HL-60 (cell line): ENCODE measurements at regions not wholly inside any gene's neighbourhood (a gene's known extent, or its start where the extent isn't known, plus 50 kb on each side); places are given as distances from the start of the nearest gene placed in this dataset.

Experiments used
- POLR2AphosphoS5 ChIP-seq: IDR thresholded peaks from 2 replicates; pipeline ENCODE4 v1.6.1; 2012; ENCODE audit warnings: low read depth
- TF ChIP-seq, protein P1 (sequence below): IDR thresholded peaks from one replicate; pipeline ENCODE4 v1.5.1; 2011; ENCODE audit warnings: low read length, control low read depth, inconsistent platforms; ENCODE audit not compliant: insufficient read depth
- TF ChIP-seq, protein P2 (sequence below): IDR thresholded peaks from 2 replicates; pipeline ENCODE4 v1.6.1; 2012; ENCODE audit warnings: low read depth; ENCODE audit not compliant: insufficient replicate concordance

- TF ChIP-seq, protein P1, sequence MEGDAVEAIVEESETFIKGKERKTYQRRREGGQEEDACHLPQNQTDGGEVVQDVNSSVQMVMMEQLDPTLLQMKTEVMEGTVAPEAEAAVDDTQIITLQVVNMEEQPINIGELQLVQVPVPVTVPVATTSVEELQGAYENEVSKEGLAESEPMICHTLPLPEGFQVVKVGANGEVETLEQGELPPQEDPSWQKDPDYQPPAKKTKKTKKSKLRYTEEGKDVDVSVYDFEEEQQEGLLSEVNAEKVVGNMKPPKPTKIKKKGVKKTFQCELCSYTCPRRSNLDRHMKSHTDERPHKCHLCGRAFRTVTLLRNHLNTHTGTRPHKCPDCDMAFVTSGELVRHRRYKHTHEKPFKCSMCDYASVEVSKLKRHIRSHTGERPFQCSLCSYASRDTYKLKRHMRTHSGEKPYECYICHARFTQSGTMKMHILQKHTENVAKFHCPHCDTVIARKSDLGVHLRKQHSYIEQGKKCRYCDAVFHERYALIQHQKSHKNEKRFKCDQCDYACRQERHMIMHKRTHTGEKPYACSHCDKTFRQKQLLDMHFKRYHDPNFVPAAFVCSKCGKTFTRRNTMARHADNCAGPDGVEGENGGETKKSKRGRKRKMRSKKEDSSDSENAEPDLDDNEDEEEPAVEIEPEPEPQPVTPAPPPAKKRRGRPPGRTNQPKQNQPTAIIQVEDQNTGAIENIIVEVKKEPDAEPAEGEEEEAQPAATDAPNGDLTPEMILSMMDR: no peak
- TF ChIP-seq, protein P2, sequence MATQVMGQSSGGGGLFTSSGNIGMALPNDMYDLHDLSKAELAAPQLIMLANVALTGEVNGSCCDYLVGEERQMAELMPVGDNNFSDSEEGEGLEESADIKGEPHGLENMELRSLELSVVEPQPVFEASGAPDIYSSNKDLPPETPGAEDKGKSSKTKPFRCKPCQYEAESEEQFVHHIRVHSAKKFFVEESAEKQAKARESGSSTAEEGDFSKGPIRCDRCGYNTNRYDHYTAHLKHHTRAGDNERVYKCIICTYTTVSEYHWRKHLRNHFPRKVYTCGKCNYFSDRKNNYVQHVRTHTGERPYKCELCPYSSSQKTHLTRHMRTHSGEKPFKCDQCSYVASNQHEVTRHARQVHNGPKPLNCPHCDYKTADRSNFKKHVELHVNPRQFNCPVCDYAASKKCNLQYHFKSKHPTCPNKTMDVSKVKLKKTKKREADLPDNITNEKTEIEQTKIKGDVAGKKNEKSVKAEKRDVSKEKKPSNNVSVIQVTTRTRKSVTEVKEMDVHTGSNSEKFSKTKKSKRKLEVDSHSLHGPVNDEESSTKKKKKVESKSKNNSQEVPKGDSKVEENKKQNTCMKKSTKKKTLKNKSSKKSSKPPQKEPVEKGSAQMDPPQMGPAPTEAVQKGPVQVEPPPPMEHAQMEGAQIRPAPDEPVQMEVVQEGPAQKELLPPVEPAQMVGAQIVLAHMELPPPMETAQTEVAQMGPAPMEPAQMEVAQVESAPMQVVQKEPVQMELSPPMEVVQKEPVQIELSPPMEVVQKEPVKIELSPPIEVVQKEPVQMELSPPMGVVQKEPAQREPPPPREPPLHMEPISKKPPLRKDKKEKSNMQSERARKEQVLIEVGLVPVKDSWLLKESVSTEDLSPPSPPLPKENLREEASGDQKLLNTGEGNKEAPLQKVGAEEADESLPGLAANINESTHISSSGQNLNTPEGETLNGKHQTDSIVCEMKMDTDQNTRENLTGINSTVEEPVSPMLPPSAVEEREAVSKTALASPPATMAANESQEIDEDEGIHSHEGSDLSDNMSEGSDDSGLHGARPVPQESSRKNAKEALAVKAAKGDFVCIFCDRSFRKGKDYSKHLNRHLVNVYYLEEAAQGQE: no peak
- TF ChIP-seq POLR2AphosphoS5: no peak
Measured at GRCh38 chr10:107657851-107658250, 493.3 kb upstream of the SORCS1 start.
